ENCODE measurements at regions not wholly inside any gene's neighbourhood (a gene's known extent, or its start where the extent isn't known, plus 50 kb on each side); places are given as distances from the start of the nearest gene placed in this dataset.

DNA sequence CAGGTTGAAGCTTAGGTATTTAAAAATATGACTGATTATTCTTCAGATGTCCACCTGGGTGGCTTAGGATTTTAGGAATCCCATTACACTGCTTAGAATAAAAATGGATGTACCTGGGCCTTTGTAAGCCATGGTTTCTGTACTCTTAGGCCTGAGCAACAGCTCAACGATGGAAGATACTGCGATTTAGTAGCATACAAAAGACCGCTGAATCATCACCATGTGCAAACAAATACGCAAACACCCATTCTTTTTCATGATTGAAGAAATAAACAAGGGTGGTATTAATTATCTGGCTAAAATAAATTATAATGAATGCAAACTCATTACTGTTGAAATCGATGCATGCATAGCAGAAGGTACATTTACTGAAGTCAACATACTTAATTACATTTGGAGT lies 188.9 kb downstream of the ZNF330 start:
- H3K27ac Mint-ChIP-seq: no peak overlapping the region
- H3K4me3 Mint-ChIP-seq: no peak overlapping the region
- peaks cover 45% of the 10 kb centered on the region for H3K27me3 Mint-ChIP-seq (ENCODE audit: low read depth)
- TF ChIP-seq, protein P1, sequence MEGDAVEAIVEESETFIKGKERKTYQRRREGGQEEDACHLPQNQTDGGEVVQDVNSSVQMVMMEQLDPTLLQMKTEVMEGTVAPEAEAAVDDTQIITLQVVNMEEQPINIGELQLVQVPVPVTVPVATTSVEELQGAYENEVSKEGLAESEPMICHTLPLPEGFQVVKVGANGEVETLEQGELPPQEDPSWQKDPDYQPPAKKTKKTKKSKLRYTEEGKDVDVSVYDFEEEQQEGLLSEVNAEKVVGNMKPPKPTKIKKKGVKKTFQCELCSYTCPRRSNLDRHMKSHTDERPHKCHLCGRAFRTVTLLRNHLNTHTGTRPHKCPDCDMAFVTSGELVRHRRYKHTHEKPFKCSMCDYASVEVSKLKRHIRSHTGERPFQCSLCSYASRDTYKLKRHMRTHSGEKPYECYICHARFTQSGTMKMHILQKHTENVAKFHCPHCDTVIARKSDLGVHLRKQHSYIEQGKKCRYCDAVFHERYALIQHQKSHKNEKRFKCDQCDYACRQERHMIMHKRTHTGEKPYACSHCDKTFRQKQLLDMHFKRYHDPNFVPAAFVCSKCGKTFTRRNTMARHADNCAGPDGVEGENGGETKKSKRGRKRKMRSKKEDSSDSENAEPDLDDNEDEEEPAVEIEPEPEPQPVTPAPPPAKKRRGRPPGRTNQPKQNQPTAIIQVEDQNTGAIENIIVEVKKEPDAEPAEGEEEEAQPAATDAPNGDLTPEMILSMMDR (IDR thresholded peaks at IDR 0.05; ENCODE audit: unreplicated experiment in 3 of 3): no peak
- no peaks in the 10 kb centered on the region for H3K36me3 Mint-ChIP-seq (ENCODE audit: low read depth)
- no peaks in the 10 kb centered on the region for H3K9me3 Mint-ChIP-seq
- no peaks in the 10 kb centered on the region for H3K4me1 Mint-ChIP-seq

- peaks cover 5% of the 10 kb centered on the region for H3K4me1 Mint-ChIP-seq
- H3K4me3 Mint-ChIP-seq: no peak overlapping the region
- TF ChIP-seq, protein P1 (IDR thresholded peaks at IDR 0.05; ENCODE audit: unreplicated experiment in 3 of 3): no peak
- H3K27ac Mint-ChIP-seq: no peak overlapping the region
- H3K27me3 Mint-ChIP-seq (ENCODE audit: low read depth): peaks cover 45% of the 10 kb centered on the region
- no peaks in the 10 kb centered on the region for H3K36me3 Mint-ChIP-seq (ENCODE audit: low read depth)
- no peaks in the 10 kb centered on the region for H3K9me3 Mint-ChIP-seq
Measured at GRCh38 chr4:141410839-141411238, 190.1 kb downstream of the ZNF330 start.

DNA sequence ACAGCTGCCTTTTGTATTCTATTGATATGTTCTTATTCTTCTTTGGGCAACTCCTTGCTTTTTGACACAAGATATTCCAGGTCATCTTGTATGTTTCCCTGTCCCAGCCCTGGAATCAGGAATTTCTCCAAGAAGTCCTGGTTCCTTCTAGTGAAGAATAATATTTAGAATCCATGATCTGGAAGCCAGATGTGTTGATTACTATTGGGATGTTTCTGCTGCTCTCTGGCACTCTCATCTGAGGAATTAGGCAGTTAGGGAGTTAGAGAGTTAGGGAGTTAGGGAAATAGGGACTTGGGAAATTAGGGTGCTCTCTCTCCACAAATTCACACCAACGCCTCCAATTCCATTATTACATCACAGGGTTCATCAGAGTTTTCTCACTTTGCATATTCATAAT lies 191.2 kb downstream of the ZNF330 start:
- TF ChIP-seq, protein P1 (IDR thresholded peaks at IDR 0.05; ENCODE audit: unreplicated experiment in 3 of 3): no peak
- Mint-ChIP-seq H3K36me3 (ENCODE audit: low read depth) (no peaks in the 10 kb centered on the region), H3K9me3 (no peaks in the 10 kb centered on the region), H3K27ac (no peak overlapping the region), H3K4me3 (no peak overlapping the region), H3K4me1 (peaks cover 10% of the 10 kb centered on the region), H3K27me3 (ENCODE audit: low read depth) (peaks cover 39% of the 10 kb centered on the region)

DNA sequence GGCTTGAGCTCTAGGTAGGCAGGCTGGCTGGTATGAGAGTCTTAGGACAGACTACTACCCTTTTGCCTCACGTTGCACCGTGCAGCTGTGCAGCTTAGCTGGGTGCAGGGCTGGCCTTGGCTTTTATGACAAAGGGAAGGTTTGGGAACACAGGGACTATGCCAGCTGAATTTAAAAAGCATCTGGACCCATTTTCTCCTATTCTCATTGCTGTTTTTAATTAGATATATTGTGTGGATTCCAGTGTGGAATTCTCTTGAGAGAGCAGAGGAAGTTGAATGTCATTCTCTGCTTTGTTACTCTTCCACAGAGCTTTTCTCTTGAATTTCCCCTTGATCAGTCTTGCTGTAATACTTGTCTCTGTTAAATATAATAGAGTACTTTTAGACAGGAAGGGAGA lies 192.7 kb downstream of the ZNF330 start:
- Mint-ChIP-seq H3K27me3 (ENCODE audit: low read depth) (peaks cover 39% of the 10 kb centered on the region), H3K4me3 (no peak overlapping the region), H3K9me3 (no peaks in the 10 kb centered on the region), H3K27ac (no peak overlapping the region), H3K4me1 (peaks cover 15% of the 10 kb centered on the region), H3K36me3 (ENCODE audit: low read depth) (no peaks in the 10 kb centered on the region)
- TF ChIP-seq, protein P1 (IDR thresholded peaks at IDR 0.05; ENCODE audit: unreplicated experiment in 3 of 3): no peak

DNA sequence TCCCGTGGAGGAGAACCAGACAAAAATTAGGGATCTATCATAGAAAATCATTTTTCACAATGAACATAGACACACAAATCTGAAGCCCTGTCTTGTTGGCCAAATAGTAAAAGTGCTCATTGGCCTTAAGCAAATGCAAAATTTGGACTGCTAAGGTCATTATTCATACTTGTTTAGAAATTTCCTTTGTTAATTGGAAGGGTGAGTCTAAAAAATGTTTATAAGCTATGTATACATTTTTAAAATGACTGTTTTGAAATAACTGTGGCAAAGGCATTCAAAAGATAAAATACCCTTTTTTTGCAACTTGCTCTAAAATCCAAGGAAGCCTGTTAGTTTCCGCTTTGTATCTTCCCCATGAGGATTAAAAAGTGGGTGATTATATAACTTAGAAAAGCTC lies 195.0 kb downstream of the ZNF330 start:
- no peak overlapping the region for H3K4me3 Mint-ChIP-seq
- H3K4me1 Mint-ChIP-seq: peaks cover 15% of the 10 kb centered on the region
- H3K36me3 Mint-ChIP-seq (ENCODE audit: low read depth): no peaks in the 10 kb centered on the region
- peaks cover 9% of the 10 kb centered on the region for H3K9me3 Mint-ChIP-seq
- H3K27ac Mint-ChIP-seq: no peak overlapping the region
- peaks cover 33% of the 10 kb centered on the region for H3K27me3 Mint-ChIP-seq (ENCODE audit: low read depth)
- TF ChIP-seq, protein P1 (IDR thresholded peaks at IDR 0.05; ENCODE audit: unreplicated experiment in 3 of 3): no peak

GRCh38 chr4:141416219-141416618 lies 195.5 kb downstream of the ZNF330 start:
- H3K36me3 Mint-ChIP-seq (ENCODE audit: low read depth): no peaks in the 10 kb centered on the region
- H3K4me3 Mint-ChIP-seq: no peak overlapping the region
- peaks cover 15% of the 10 kb centered on the region for H3K4me1 Mint-ChIP-seq
- no peak overlapping the region for H3K27ac Mint-ChIP-seq
- peaks cover 14% of the 10 kb centered on the region for H3K9me3 Mint-ChIP-seq
- TF ChIP-seq, protein P1 (IDR thresholded peaks at IDR 0.05; ENCODE audit: unreplicated experiment in 3 of 3): no peak
- peaks cover 27% of the 10 kb centered on the region for H3K27me3 Mint-ChIP-seq (ENCODE audit: low read depth)
